Progenitor cell of endocrine pancreas (in vitro differentiated cells): ENCODE measurements at regions not wholly inside any gene's neighbourhood (a gene's known extent, or its start where the extent isn't known, plus 50 kb on each side); places are given as distances from the start of the nearest gene placed in this dataset.

Experiments
- DNase-seq: peaks from one replicate; pipeline ENCODE4 v3.0.0; 2021; ENCODE audit warnings: low spot score; ENCODE audit not compliant: unreplicated experiment
- H3K27ac Mint-ChIP-seq: 2 replicates; pipeline ENCODE4 v1.8.0; 2021; ENCODE audit warnings: mild to moderate bottlenecking, moderate library complexity, mixed read lengths
- H3K27me3 Mint-ChIP-seq: 2 replicates; pipeline ENCODE4 v1.8.0; 2021; ENCODE audit warnings: mixed read lengths
- H3K36me3 Mint-ChIP-seq: 2 replicates; pipeline ENCODE4 v1.8.0; 2022; ENCODE audit warnings: mixed read lengths; ENCODE audit not compliant: insufficient read depth
- H3K4me1 Mint-ChIP-seq: 2 replicates; pipeline ENCODE4 v1.8.0; 2021; ENCODE audit warnings: low read depth, mixed read lengths
- H3K4me3 Mint-ChIP-seq: 2 replicates; pipeline ENCODE4 v1.8.0; 2021; ENCODE audit warnings: low read depth, mild to moderate bottlenecking, moderate library complexity, mixed read lengths
- H3K9me3 Mint-ChIP-seq: 2 replicates; pipeline ENCODE4 v1.8.0; 2021; ENCODE audit warnings: low read depth, mixed read lengths
- TF ChIP-seq, protein P1 (sequence below): fragments of 200-600 bp; sonication (generic); IDR thresholded peaks from one replicate; pipeline ENCODE4 v1.5.0; 2021; ENCODE audit warnings: antibody characterized with exemption, mild to moderate bottlenecking; ENCODE audit not compliant: unreplicated experiment

DNA sequence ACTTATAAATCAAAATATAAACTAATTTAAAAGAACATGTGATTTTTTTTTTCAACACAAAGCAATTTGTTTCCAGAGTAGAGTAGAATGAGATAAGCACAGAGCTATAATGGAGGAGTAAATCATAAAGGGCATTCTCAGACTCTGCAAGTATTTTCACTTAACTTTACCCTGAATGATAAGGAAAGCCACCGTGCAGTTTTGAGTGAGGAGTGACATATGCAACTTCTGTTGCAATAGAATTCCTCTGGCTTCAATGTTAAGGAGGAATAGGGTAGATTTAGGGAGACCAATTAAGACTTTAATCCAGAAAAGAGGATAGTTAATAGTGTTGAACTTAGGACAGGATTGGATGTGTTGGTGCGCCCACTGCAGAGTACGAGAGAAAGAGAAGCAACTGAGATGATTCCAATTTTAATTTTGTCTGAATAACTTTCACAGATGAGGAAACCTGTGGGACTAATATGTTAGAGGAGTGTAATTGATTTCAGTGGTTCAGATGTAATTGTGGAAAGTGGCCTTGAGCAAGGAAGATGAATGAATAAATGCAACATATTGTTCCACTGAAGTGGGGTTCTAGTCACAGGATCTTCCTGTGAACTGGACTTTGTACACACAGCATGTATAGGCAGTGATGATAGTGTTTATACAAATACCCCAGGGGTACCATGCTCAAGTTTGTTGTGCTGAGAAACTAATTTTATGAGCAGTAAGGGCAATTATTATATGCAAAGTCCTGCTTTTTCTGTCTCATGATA lies 255.5 kb upstream of the ANO3 start:
- Mint-ChIP-seq H3K27me3 (no peaks in the 10 kb centered on the region), H3K4me1 (no peaks in the 10 kb centered on the region), H3K36me3 (no peaks in the 10 kb centered on the region), H3K9me3 (no peaks in the 10 kb centered on the region), H3K4me3 (no peak overlapping the region), H3K27ac (no peak overlapping the region)
- TF ChIP-seq, protein P1, sequence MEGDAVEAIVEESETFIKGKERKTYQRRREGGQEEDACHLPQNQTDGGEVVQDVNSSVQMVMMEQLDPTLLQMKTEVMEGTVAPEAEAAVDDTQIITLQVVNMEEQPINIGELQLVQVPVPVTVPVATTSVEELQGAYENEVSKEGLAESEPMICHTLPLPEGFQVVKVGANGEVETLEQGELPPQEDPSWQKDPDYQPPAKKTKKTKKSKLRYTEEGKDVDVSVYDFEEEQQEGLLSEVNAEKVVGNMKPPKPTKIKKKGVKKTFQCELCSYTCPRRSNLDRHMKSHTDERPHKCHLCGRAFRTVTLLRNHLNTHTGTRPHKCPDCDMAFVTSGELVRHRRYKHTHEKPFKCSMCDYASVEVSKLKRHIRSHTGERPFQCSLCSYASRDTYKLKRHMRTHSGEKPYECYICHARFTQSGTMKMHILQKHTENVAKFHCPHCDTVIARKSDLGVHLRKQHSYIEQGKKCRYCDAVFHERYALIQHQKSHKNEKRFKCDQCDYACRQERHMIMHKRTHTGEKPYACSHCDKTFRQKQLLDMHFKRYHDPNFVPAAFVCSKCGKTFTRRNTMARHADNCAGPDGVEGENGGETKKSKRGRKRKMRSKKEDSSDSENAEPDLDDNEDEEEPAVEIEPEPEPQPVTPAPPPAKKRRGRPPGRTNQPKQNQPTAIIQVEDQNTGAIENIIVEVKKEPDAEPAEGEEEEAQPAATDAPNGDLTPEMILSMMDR, result no peak
- DNase-seq, result no peak

DNA sequence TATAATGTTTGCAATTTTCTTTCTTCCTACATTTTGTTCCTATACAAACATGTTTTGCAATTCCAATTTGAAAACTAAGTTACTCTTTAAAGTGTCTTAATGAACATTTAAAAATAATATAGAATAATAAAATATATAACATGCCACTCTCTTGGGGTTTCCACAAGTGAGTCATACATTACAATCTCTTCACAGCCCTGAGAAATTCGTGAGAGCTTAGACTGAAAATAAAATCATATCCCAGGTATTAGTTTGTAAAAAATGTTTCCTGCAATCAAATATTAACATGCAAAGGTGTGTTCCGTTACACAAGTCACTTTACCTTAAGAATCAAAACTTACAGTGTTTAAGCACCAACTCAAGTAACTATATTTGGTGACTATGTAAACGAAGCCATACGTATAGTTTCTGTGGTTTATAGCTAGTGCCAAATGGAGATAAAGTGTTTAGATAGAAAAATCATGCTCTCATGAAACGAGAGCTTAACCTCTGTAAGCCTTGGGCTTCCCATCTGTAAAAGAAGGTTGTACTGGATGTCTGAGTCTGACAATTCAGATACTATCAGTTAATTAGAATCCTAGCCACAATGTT lies 253.6 kb upstream of the ANO3 start:
- H3K27me3 Mint-ChIP-seq, result no peaks in the 10 kb centered on the region
- H3K27ac Mint-ChIP-seq, result no peak overlapping the region
- H3K9me3 Mint-ChIP-seq, result no peaks in the 10 kb centered on the region
- H3K4me3 Mint-ChIP-seq, result no peak overlapping the region
- TF ChIP-seq, protein P1, result no peak
- no peaks in the 10 kb centered on the region for H3K4me1 Mint-ChIP-seq
- no peak for DNase-seq
- no peaks in the 10 kb centered on the region for H3K36me3 Mint-ChIP-seq

DNA sequence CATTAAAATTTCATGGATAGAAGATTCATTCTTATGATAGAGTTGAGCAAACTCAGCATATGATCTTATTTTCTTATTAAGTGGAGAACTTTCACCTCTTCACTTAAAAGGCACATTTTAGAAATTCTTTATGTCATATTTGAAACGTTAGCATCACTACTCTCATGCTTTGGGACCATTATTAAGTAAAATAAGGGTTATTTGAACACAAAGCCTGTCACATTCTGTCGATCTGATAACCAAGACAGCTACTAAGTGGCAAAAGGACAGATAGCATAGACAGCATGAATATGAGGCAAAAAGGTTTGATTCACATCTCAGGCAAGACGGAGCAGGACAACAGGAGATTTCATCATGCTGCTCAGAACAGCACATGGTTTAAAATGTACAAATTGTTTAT lies 247.6 kb upstream of the ANO3 start:
- no peaks in the 10 kb centered on the region for H3K36me3 Mint-ChIP-seq

DNA sequence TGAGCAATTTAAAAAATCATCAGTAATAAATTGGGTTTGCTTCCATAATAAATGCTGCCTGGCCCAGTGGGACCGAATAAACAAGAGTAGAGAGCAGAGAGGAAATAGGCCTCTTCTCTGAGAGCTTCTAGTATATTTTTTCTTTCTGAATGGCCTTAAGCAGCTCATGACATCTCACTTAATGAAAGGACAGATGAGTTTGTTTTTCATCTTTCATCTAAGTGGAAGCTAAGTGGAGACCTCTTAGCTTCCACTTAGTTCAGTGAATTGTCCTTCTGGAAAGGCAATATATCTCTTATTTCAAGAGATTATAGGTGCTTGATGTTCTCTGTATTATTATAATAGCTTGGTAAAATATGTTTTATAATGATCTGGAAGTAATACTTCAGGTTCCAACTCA lies 245.9 kb upstream of the ANO3 start:
- no peak for DNase-seq
- TF ChIP-seq, protein P1, result no peak
- no peak overlapping the region for H3K4me3 Mint-ChIP-seq
- H3K36me3 Mint-ChIP-seq, result no peaks in the 10 kb centered on the region
- H3K9me3 Mint-ChIP-seq, result no peaks in the 10 kb centered on the region
- no peaks in the 10 kb centered on the region for H3K27me3 Mint-ChIP-seq
- no peaks in the 10 kb centered on the region for H3K4me1 Mint-ChIP-seq
- no peak overlapping the region for H3K27ac Mint-ChIP-seq

More for the DNA sequence above, 247.6 kb upstream of the ANO3 start:
- Mint-ChIP-seq H3K4me1 (no peaks in the 10 kb centered on the region), H3K4me3 (no peak overlapping the region), H3K9me3 (no peaks in the 10 kb centered on the region), H3K27ac (no peak overlapping the region), H3K27me3 (no peaks in the 10 kb centered on the region)
- no peak for DNase-seq
- TF ChIP-seq, protein P1, result no peak

DNA sequence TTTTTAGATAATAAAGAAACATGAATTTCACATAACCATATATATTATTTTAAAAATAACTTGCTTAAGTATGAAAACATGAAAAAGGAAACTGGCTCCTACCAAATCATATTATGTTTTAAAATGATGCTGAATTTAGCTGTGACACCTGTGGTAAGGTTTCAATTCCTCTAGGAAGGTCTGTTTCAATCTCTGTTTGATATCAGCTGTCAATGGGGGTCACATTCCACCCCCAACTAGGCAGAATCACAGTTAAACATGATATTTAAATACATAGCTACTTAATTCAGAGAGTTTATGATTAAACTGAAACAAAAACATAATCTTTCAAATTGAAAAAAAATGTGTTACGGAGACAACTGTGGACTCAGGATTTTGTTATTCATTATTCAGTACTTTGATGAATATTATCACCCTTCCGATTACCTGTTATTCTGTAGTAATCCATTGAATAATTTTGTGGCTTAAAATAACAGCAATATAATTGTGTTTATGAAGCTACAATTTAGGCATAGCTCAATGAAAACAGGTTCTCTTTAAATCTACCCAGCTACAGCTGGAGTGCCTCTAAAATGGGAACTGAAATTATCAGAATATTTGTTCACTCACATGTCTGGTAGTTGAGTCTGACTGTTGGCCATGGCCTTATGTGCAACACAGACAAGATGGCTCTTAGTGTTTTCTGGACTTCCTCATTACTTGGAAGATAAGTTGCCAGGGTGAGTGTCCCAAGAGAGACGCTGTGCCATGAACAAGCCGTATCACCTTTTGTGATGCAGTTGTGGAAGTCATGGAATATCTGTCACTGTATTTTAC lies 244.6 kb upstream of the ANO3 start:
- H3K27ac Mint-ChIP-seq, result no peak overlapping the region
- no peaks in the 10 kb centered on the region for H3K9me3 Mint-ChIP-seq
- no peaks in the 10 kb centered on the region for H3K36me3 Mint-ChIP-seq
- no peak overlapping the region for H3K4me3 Mint-ChIP-seq
- H3K27me3 Mint-ChIP-seq, result no peaks in the 10 kb centered on the region
- no peak for DNase-seq
- TF ChIP-seq, protein P1, result no peak
- H3K4me1 Mint-ChIP-seq, result no peaks in the 10 kb centered on the region
